ENCODE measurements at regions not wholly inside any gene's neighbourhood (a gene's known extent, or its start where the extent isn't known, plus 50 kb on each side); places are given as distances from the start of the nearest gene placed in this dataset.

DNA sequence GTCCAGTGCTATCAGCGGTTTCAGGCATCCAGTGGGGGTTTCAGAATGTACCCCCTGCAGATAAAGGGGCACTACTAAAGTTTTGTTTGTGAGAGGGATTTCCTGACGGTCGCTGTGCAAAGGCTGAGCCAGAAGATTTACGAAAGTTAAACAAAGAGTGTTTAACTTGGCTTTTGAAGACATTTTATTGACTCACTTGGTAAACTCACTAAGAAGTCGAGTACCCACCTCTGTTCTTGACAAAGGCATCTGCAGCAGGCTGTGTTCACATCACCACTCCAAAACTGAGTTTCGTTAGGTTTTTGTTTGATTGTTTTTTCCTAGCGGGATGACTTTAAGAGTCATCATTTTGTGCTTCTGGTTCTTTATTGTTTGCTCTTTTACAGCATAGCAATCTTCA, 143.9 kb upstream of the TBL1X start:
- Histone ChIP-seq H3K36me3 (ENCODE audit: control insufficient read depth, insufficient read depth, low read length) (no peaks in the 10 kb centered on the region), H2AK5ac (ENCODE audit: low read depth, low read length) (no peak overlapping the region), H4K91ac (ENCODE audit: insufficient read depth, low read depth, low read length) (no peak overlapping the region), H4K20me1 (ENCODE audit: insufficient read depth, low read length) (no peaks in the 10 kb centered on the region), H2BK15ac (ENCODE audit: low read depth, low read length) (no peak overlapping the region), H4K5ac (ENCODE audit: low read depth, low read length) (no peak overlapping the region), H2AK9ac (replicated peaks; ENCODE audit: low read depth, low read length, poor library complexity) (no peak overlapping the region), H2BK5ac (ENCODE audit: low read depth, low read length, poor library complexity, severe bottlenecking) (no peak overlapping the region), H3K23ac (ENCODE audit: low read depth, low read length) (no peak overlapping the region), H3K79me1 (ENCODE audit: low read depth in 1 of 2, low read length in 2 of 2) (no peaks in the 10 kb centered on the region), H3K4ac (ENCODE audit: low read depth, low read length) (no peak overlapping the region), H2BK120ac (ENCODE audit: low read depth, low read length) (no peak overlapping the region), H3K9me1 (ENCODE audit: insufficient read depth, low read length) (no peaks in the 10 kb centered on the region), H3K14ac (replicated peaks; ENCODE audit: low read depth, low read length) (no peak overlapping the region), H2BK20ac (ENCODE audit: low read depth, low read length) (no peak overlapping the region; the same call in 1 of the 2 replicates), H3K4me3 (ENCODE audit: insufficient read depth, low read depth, low read length) (no peak overlapping the region), H3K9ac (ENCODE audit: low read depth, low read length) (no peak overlapping the region), H3K27ac (ENCODE audit: insufficient read depth, low read length) (no peak overlapping the region), H3K4me2 (ENCODE audit: low read depth, low read length) (no peak overlapping the region), H3K56ac (ENCODE audit: extremely low read depth, insufficient read depth, low read length) (no peak overlapping the region), H2AFZ (replicated peaks; ENCODE audit: low read length, poor library complexity) (no peak overlapping the region), H3K27me3 (ENCODE audit: control insufficient read depth, insufficient read depth, low read length) (no peaks in the 10 kb centered on the region), H4K8ac (ENCODE audit: low read depth in 2 of 2, low read length in 2 of 2) (no peak overlapping the region; a peak in 1 of 4 replicates), H3K4me1 (ENCODE audit: control insufficient read depth, insufficient read depth, low read length) (peaks cover 2% of the 10 kb centered on the region; the same call in 1 of the 2 replicates), H3K9me3 (ENCODE audit: control insufficient read depth, insufficient read depth, low read length) (peaks cover 2% of the 10 kb centered on the region; the same call in 1 of the 2 replicates), H3K18ac (ENCODE audit: low read depth, low read length) (no peak overlapping the region)
- ChIA-PET POLR2A (ENCODE audit: unreplicated experiment) (no interaction called here), CTCF (no interaction called here)
- intact Hi-C loops (cut with micrococcal nuclease), result no loop called here
- TF ChIP-seq BHLHE40 (IDR thresholded peaks at IDR 0.05; ENCODE audit: low read depth, low read length) (no peak), RAD21 (IDR thresholded peaks at IDR 0.05; ENCODE audit: low read length) (no peak), SMC3 (IDR thresholded peaks at IDR 0.05; ENCODE audit: low read depth, low read length) (no peak), MAFK (IDR thresholded peaks at IDR 0.05; ENCODE audit: low read depth, low read length) (no peak), CEBPB (IDR thresholded peaks at IDR 0.05; ENCODE audit: low read depth, low read length) (no peak)
- TF ChIP-seq, protein P1, sequence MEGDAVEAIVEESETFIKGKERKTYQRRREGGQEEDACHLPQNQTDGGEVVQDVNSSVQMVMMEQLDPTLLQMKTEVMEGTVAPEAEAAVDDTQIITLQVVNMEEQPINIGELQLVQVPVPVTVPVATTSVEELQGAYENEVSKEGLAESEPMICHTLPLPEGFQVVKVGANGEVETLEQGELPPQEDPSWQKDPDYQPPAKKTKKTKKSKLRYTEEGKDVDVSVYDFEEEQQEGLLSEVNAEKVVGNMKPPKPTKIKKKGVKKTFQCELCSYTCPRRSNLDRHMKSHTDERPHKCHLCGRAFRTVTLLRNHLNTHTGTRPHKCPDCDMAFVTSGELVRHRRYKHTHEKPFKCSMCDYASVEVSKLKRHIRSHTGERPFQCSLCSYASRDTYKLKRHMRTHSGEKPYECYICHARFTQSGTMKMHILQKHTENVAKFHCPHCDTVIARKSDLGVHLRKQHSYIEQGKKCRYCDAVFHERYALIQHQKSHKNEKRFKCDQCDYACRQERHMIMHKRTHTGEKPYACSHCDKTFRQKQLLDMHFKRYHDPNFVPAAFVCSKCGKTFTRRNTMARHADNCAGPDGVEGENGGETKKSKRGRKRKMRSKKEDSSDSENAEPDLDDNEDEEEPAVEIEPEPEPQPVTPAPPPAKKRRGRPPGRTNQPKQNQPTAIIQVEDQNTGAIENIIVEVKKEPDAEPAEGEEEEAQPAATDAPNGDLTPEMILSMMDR (conservative IDR thresholded peaks at IDR 0.05; ENCODE audit: low read depth, low read length), result no peak
- TF ChIP-seq, protein P2, sequence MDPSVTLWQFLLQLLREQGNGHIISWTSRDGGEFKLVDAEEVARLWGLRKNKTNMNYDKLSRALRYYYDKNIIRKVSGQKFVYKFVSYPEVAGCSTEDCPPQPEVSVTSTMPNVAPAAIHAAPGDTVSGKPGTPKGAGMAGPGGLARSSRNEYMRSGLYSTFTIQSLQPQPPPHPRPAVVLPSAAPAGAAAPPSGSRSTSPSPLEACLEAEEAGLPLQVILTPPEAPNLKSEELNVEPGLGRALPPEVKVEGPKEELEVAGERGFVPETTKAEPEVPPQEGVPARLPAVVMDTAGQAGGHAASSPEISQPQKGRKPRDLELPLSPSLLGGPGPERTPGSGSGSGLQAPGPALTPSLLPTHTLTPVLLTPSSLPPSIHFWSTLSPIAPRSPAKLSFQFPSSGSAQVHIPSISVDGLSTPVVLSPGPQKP (IDR thresholded peaks at IDR 0.05; ENCODE audit: borderline replicate concordance, low read depth, low read length), result no peak
- 60% methylated on average over 1 of the region's 7 CpGs; no CpG with 5 or more reads in 1 of the 2 experiments for WGBS, 2 experiments (ENCODE audit: extremely low coverage in 2 of 2, insufficient read length in 1 of 2)
- in situ Hi-C loops (cut with MboI; ENCODE audit: low sequenced_read_pairs), result no loop called here
- no TSS peak for BruUV-seq (replicated peaks)
- peak; percentile 61 for ATAC-seq (ENCODE audit: low read depth)
- dilution Hi-C loops (cut with HindIII; ENCODE audit: low sequenced_read_pairs, unreplicated experiment), result no loop called here
- DNase-seq, result peak; percentile 62

All from IMR-90 (cell line).